Heart left ventricle (tissue), 16 donors: ENCODE measurements at regions not wholly inside any gene's neighbourhood (a gene's known extent, or its start where the extent isn't known, plus 50 kb on each side); places are given as distances from the start of the nearest gene placed in this dataset.
A peak's percentile ranks its signal among the peaks of the same experiment; 100 is the strongest.

Experiments
- ATAC-seq, 4 donors: fragments of 200-7000 bp; cut with Tn5 transposase; one replicate each; pipeline ENCODE4 v1.9.1; 2020 to 2022; ENCODE audit warnings: moderate library complexity in 4 of 4, mild to moderate bottlenecking in 3 of 4, moderate number of reproducible peaks in 1 of 4
- DNase-seq, 5 donors: peaks; one replicate each; pipeline ENCODE4 v3.0.0-alpha.2; 2020
- H3K27ac ChIP-seq, 12 donors: fragments of 200-600 bp; sonication (generic) in 4 of 12; one replicate each; pipeline versions ENCODE4 v1.5.0 to v1.8.0; 2016 to 2022; ENCODE audit warnings: mild to moderate bottlenecking in 2 of 12
- H3K27me3 ChIP-seq, 9 donors: fragments of 200-600 bp; sonication (generic) in 2 of 9; one replicate each; pipeline versions ENCODE4 v1.5.1 to v1.8.0; 2016 to 2022; ENCODE audit warnings: mild to moderate bottlenecking in 3 of 9
- H3K36me3 ChIP-seq, 9 donors: fragments of 200-600 bp; sonication (generic) in 2 of 9; one replicate each; pipeline versions ENCODE4 v1.5.0 to v1.8.0; 2018 to 2022; ENCODE audit warnings: mild to moderate bottlenecking in 2 of 9
- H3K4me1 ChIP-seq, 12 donors: fragments of 200-600 bp; sonication (generic) in 4 of 12; one replicate each; pipeline versions ENCODE4 v1.5.0 to v1.8.0; 2016 to 2022; ENCODE audit warnings: mild to moderate bottlenecking in 3 of 12
- H3K4me3 ChIP-seq, 12 donors: fragments of 200-600 bp; sonication (generic) in 4 of 12; one replicate each; pipeline versions ENCODE4 v1.5.0 to v1.8.0; 2017 to 2022; ENCODE audit warnings: mild to moderate bottlenecking in 9 of 12, moderate library complexity in 4 of 12
- H3K9me3 ChIP-seq, 12 donors: fragments of 200-600 bp; sonication (generic) in 4 of 12; one replicate each; pipeline versions ENCODE4 v1.5.0 to v1.8.0; 2016 to 2022; ENCODE audit warnings: mild to moderate bottlenecking in 1 of 12
- POLR2A ChIP-seq, 2 donors: fragments of 450-650 bp; IDR thresholded peaks; one replicate each; pipeline ENCODE4 v1.6.1; 2017; ENCODE audit warnings: antibody characterized with exemption in 2 of 2, mild to moderate bottlenecking in 2 of 2, moderate library complexity in 2 of 2
- WGBS, 4 donors: extraction: QIAGEN DNeasy Blood & Tissue Kit in 2 of 4; methylation state at CpG; one replicate each; pipeline versions ENCODE4 v1.1.5 to v1.1.7; 2013 to 2018; 5-methylcytosine and 5-hydroxymethylcytosine counted together
- intact Hi-C, 10 donors: fragments of 100-400 bp; cut with DNase I; formaldehyde crosslinking; loops; one replicate each; pipeline versions ENCODE4 v1.11.1 to v1.14.2; 2022
- TF ChIP-seq, protein P1 (sequence below), 12 donors: fragments of 200-600 bp; sonication (generic) in 4 of 12; IDR thresholded peaks; one replicate each; pipeline versions ENCODE4 v1.5.0 to v1.8.0; 2018 to 2022; ENCODE audit warnings: antibody characterized with exemption in 12 of 12, mild to moderate bottlenecking in 5 of 12
- donor health status: ischemic (EF 13 %, LVEDD 7.1; RV severe dilation, severe dysfunction).
- donor health status: healthy with polysubstance abuse.
- donor health status: DM: no; HTN: yes; CAD: no.
- donor health status: DM: no; HTN: no; CAD: no.
- donor health status: ischemic (EF 25% LVEDD 6.9; RV normal size, moderate dysfunction).
- donor health status: ischemic (EF 25% LVEDD 5.7; RV mildly dilated, moderate dysfunction).
- donor health status: healthy.
- donor health status: DM: yes; HTN: yes; CAD: no.
- donor health status: ischemic (EF 35%, LVEDD 5.7; RV mildly dilated, moderate dysfunction).
- donor health status: nonischemic (EF 11% LVEDD 7.7; RV severe dilation, severe dysfunction).
- donor health status: DM: yes; HTN: yes; CAD: no.
- donor health status: PGD.
- donor health status: ischemic (EF 29% LVEDD 5.4; RV normal size, mild dysfunction).
- donor health status: nonischemic (EF 23%, LVEDD 6.1; RV moderate dilation, normal function).

DNA sequence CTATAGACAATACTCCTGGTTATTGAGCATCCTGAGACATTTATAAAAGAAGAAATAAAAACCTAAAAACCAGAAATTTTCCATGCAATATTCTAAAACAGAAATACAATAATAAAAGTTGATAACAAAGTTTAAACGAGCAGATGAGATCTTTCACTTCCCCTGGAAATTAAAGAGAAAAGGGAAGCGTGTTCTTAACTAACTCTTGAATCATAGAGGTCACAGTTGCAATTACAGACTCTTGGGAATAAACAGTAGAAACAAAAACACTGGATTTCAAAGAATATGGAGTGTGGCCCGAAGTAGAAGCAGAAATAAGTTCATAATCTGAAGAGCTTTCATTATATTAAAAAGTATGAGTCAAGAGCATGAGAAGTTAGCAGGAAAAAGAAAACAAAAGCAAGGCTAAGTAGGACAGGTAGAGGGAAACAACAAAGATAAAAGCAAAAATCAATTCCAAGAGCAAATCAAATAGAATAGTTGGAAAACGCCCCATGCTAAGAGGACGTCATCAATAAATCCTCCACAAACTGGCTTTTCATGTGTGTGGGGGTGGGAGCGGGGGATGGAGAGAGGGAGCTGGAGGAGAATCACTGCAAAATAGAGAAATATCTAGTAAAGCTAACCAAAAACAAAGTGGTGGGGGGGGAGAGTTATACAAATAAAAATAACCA lies 55.2 kb upstream of the C10orf71 start:
- intact Hi-C loops, result loop anchor here in 2 of 10 donors (5.0 to 10.0 kb wide), 2 partner anchors 59 kb away; partner anchors contain the start of gene TMEM273 (in 1 of the 2)
- no peak overlapping the region for H3K4me3 ChIP-seq
- peaks cover 0 to 41% (median 18%) of the 10 kb centered on the region in 12 donors for H3K4me1 ChIP-seq
- H3K9me3 ChIP-seq, result no peaks in the 10 kb centered on the region
- ATAC-seq (no peak), DNase-seq (no peak)
- no peaks in the 10 kb centered on the region for H3K36me3 ChIP-seq
- WGBS, 4 donors, result 54 to 65% (median 60%) methylated on average over 6 of the region's 6 CpGs
- no peaks in the 10 kb centered on the region for H3K27me3 ChIP-seq
- TF ChIP-seq, protein P1, sequence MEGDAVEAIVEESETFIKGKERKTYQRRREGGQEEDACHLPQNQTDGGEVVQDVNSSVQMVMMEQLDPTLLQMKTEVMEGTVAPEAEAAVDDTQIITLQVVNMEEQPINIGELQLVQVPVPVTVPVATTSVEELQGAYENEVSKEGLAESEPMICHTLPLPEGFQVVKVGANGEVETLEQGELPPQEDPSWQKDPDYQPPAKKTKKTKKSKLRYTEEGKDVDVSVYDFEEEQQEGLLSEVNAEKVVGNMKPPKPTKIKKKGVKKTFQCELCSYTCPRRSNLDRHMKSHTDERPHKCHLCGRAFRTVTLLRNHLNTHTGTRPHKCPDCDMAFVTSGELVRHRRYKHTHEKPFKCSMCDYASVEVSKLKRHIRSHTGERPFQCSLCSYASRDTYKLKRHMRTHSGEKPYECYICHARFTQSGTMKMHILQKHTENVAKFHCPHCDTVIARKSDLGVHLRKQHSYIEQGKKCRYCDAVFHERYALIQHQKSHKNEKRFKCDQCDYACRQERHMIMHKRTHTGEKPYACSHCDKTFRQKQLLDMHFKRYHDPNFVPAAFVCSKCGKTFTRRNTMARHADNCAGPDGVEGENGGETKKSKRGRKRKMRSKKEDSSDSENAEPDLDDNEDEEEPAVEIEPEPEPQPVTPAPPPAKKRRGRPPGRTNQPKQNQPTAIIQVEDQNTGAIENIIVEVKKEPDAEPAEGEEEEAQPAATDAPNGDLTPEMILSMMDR (IDR thresholded peaks at IDR 0.05), result no peak
- peak overlapping the region in 3 of 12 donors; percentile 2 to 65 (median 13) for H3K27ac ChIP-seq

DNA sequence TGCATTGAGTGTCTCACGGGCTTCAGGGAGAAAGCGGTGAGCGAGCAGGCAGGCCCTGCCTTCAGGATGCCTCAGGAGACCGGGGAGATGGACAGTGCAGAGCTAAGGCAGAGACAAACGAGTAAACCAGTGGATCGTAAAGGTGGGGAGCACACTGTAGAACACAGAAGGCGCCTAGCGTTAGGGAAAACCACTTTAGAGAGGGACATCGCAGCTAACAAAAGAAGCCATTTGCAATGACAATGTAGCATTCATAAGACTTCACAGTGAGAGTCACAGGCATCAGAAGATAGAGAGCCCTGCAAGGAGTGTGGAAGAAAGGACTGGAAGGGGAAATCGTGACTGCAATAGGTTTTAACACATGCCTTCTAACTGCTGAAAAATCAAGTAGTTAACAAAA lies 54.9 kb upstream of the TMEM273 start:
- no peaks in the 10 kb centered on the region for H3K27me3 ChIP-seq
- ATAC-seq, result peak in 2 of 4 donors; percentile 17 to 27

DNA sequence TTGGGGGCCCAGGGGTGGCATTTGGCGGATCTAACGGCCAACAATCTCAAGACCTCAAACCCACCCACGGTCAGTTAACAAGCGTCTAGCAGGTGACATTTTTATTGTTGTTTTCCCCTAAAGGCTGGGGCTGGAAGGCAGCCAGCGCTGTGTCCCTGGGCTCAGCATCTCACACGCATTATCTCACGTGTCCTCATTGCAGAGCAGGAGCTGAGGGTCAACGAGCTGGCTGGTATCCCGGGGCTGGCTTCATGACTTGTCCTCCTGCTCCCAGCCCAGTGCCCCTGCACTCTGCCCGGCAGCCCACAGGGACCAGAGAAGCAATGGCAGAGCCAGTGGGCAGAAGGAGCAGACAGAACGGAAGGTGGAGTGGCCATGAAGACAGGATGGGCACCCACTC lies 54.4 kb upstream of the TMEM273 start:
- peak; percentile 58 to 81 (median 75) for DNase-seq
- no peak for TF ChIP-seq POLR2A (IDR thresholded peaks at IDR 0.05)
- no peaks in the 10 kb centered on the region for H3K9me3 ChIP-seq
- H3K4me3 ChIP-seq, result no peak overlapping the region
- no peaks in the 10 kb centered on the region for H3K36me3 ChIP-seq
- peaks cover 0 to 41% (median 18%) of the 10 kb centered on the region in 12 donors for H3K4me1 ChIP-seq
- H3K27ac ChIP-seq, result peak overlapping the region in 7 of 12 donors; percentile 18 to 65 (median 41)
- H3K27me3 ChIP-seq, result no peaks in the 10 kb centered on the region
- intact Hi-C loops, result loop anchor here in 2 of 10 donors (5.0 to 10.0 kb wide), 2 partner anchors 58 to 60 kb away; partner anchors contain the start of gene TMEM273 (in 1 of the 2)
- 45 to 60% (median 52%) methylated on average over 8 to 11 of the region's 11 CpGs for WGBS, 4 donors
- ATAC-seq, result peak; percentile 90 to 92 (median 91)

More for the DNA sequence above, 54.9 kb upstream of the TMEM273 start:
- Histone ChIP-seq H3K9me3 (no peaks in the 10 kb centered on the region), H3K27ac (peak overlapping the region in 6 of 12 donors; percentile 2 to 65 (median 18)), H3K4me1 (peaks cover 0 to 41% (median 18%) of the 10 kb centered on the region in 12 donors), H3K36me3 (no peaks in the 10 kb centered on the region), H3K4me3 (no peak overlapping the region)
- TF ChIP-seq POLR2A (IDR thresholded peaks at IDR 0.05), result no peak
- TF ChIP-seq, protein P1 (IDR thresholded peaks at IDR 0.05), result no peak
- 82 to 87% (median 84%) methylated on average over 10 of the region's 10 CpGs for WGBS, 4 donors
- no peak for DNase-seq
- intact Hi-C loops, result loop anchor here in 2 of 10 donors (5.0 to 10.0 kb wide), 2 partner anchors 58 to 59 kb away; partner anchors contain the start of gene TMEM273 (in 1 of the 2)

DNA sequence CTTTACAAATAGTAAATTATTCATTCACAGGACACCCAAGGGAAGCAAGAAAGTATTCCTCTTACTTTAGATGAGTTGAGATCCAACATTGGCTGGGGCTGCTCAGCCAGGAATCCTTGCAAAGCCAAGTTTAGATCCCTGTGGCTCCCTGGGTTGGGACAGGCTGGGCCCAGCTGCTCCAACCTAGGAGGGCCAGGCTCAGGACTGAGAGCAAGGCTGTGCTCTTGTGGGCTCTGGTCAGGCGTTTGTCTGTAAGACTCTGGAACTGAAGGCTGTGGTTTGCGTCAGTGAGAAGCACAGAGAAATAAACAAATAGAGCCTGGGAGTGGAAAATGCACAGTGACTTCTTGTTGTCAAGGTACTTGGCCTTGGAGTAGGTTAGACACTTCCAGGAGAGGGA lies 53.2 kb upstream of the TMEM273 start:
- peak in 1 of 5 donors; percentile 54 for DNase-seq
- Histone ChIP-seq H3K27me3 (no peaks in the 10 kb centered on the region), H3K4me3 (no peak overlapping the region), H3K36me3 (no peaks in the 10 kb centered on the region), H3K9me3 (no peaks in the 10 kb centered on the region), H3K27ac (peak overlapping the region in 4 of 12 donors; percentile 26 to 48 (median 38)), H3K4me1 (peaks cover 0 to 41% (median 18%) of the 10 kb centered on the region in 12 donors)
- WGBS, 4 donors, result 71 to 84% (median 77%) methylated on average over 2 of the region's 2 CpGs
- intact Hi-C loops, result loop anchor here in 2 of 10 donors (5.0 to 10.0 kb wide), 2 partner anchors 57 to 61 kb away; partner anchors contain the start of gene TMEM273 (in 1 of the 2)
- ATAC-seq, result peak; percentile 45 to 85 (median 64)
- TF ChIP-seq POLR2A (IDR thresholded peaks at IDR 0.05), result no peak
- TF ChIP-seq, protein P1 (IDR thresholded peaks at IDR 0.05), result no peak
